A673 (cell line): ENCODE measurements at regions not wholly inside any gene's neighbourhood (a gene's known extent, or its start where the extent isn't known, plus 50 kb on each side); places are given as distances from the start of the nearest gene placed in this dataset.

Source experiments
- BruUV-seq: library from RNA; stranded (reverse); fragments of 400-500 nt; replicated peaks from 2 replicates; lab custom pipeline; 2021; lab: Mats Ljungman, UMichigan
- CTCF ChIA-PET: fragments of 300-600 bp; sonication (Branson Sonifier 250); formaldehyde crosslinking; loops from one replicate; lab custom pipeline; 2022; ENCODE audit warnings: antibody characterized with exemption; lab: Charles Lee
- POLR2A ChIA-PET: fragments of 300-600 bp; sonication (Branson Sonifier 250); formaldehyde crosslinking; loops from one replicate; lab custom pipeline; 2022; ENCODE audit warnings: antibody characterized with exemption; ENCODE audit not compliant: low non-redundant PET; lab: Charles Lee
- DNase-seq: peaks from one replicate; pipeline ENCODE4 v3.0.0-alpha.2; 2015; ENCODE audit warnings: low spot score
- H3K27ac ChIP-seq: fragments of 200-600 bp; sonication (generic); 2 replicates; pipeline ENCODE4 v1.5.1; 2016; ENCODE audit warnings: mixed run types, low read depth, mild to moderate bottlenecking, mixed read lengths, antibody characterized with exemption, low read length; ENCODE audit not compliant: poor library complexity, severe bottlenecking
- H3K27me3 ChIP-seq: fragments of 200-600 bp; sonication (generic); replicated peaks from 2 replicates; pipeline ENCODE4 v1.6.1; 2017; ENCODE audit warnings: mixed run types, low read depth, mild to moderate bottlenecking, mixed read lengths, antibody characterized with exemption, low read length; ENCODE audit not compliant: insufficient read depth, poor library complexity
- H3K36me3 ChIP-seq: fragments of 200-600 bp; sonication (generic); 2 replicates; pipeline ENCODE4 v1.6.1; 2016; ENCODE audit warnings: mixed run types, mild to moderate bottlenecking, mixed read lengths, antibody characterized with exemption, low read length; ENCODE audit not compliant: insufficient read depth, poor library complexity, severe bottlenecking
- H3K4me1 ChIP-seq: fragments of 200-600 bp; sonication (generic); 2 replicates; pipeline ENCODE4 v1.6.1; 2017; ENCODE audit warnings: mixed run types, mild to moderate bottlenecking, mixed read lengths, antibody characterized with exemption, low read length; ENCODE audit not compliant: insufficient read depth, poor library complexity, severe bottlenecking
- H3K4me3 ChIP-seq: fragments of 200-600 bp; sonication (generic); 2 replicates; pipeline ENCODE4 v1.5.1; 2016; ENCODE audit warnings: low read depth, mixed run types, mild to moderate bottlenecking, mixed read lengths, low read length; ENCODE audit not compliant: poor library complexity, severe bottlenecking
- H3K9me3 ChIP-seq: fragments of 200-600 bp; sonication (generic); 2 replicates; pipeline ENCODE4 v1.6.1; 2016; ENCODE audit warnings: mixed run types, low read depth, mild to moderate bottlenecking, mixed read lengths, antibody characterized with exemption, low read length; ENCODE audit not compliant: poor library complexity, severe bottlenecking
- CTCF ChIP-seq: fragments of 300-800, 200-600 bp; sonication (generic); conservative IDR thresholded peaks from 2 replicates; pipeline ENCODE4 v1.5.1; 2017; ENCODE audit warnings: low read depth, mild to moderate bottlenecking, antibody characterized with exemption, low read length, moderate library complexity, mixed read lengths
- EZH2 ChIP-seq: fragments of 200-600 bp; sonication (generic); IDR thresholded peaks from 2 replicates; pipeline ENCODE4 v1.6.1; 2017; ENCODE audit warnings: borderline replicate concordance, low read depth, mild to moderate bottlenecking, mixed read lengths, antibody characterized with exemption, low read length; ENCODE audit not compliant: poor library complexity, severe bottlenecking
- intact Hi-C: fragments of 100-400 bp; cut with micrococcal nuclease; formaldehyde crosslinking; loops from one replicate; pipeline ENCODE4 v1.10.0; 2022; ENCODE audit not compliant: unreplicated experiment

GRCh38 chr16:7177875-7178274 lies 154.8 kb upstream of the RBFOX1 start:
- peaks cover 4% of the 10 kb centered on the region for H3K9me3 ChIP-seq
- TF ChIP-seq CTCF (no peak), EZH2 (no peak)
- no peaks in the 10 kb centered on the region for H3K4me1 ChIP-seq
- intact Hi-C loops, result no loop called here
- no peaks in the 10 kb centered on the region for H3K27me3 ChIP-seq
- no TSS peak for BruUV-seq
- no peak overlapping the region for H3K4me3 ChIP-seq
- ChIA-PET CTCF (no interaction called here), POLR2A (no interaction called here)
- DNase-seq, result no peak
- no peak overlapping the region for H3K27ac ChIP-seq
- no peaks in the 10 kb centered on the region for H3K36me3 ChIP-seq

GRCh38 chr16:7171151-7171550 lies 161.5 kb upstream of the RBFOX1 start:
- Histone ChIP-seq H3K27ac (no peak overlapping the region), H3K9me3 (peaks cover 9% of the 10 kb centered on the region), H3K4me1 (no peaks in the 10 kb centered on the region), H3K36me3 (no peaks in the 10 kb centered on the region), H3K27me3 (no peaks in the 10 kb centered on the region), H3K4me3 (no peak overlapping the region)
- TF ChIP-seq CTCF, result no peak
- POLR2A ChIA-PET, result no interaction called here
- CTCF ChIA-PET, result no interaction called here
- intact Hi-C loops, result no loop called here
- BruUV-seq, result no TSS peak
- DNase-seq, result no peak

GRCh38 chr16:7167626-7168025 lies 165.0 kb upstream of the RBFOX1 start:
- H3K9me3 ChIP-seq, result peaks cover 5% of the 10 kb centered on the region
- TF ChIP-seq EZH2 (no peak), CTCF (no peak)
- BruUV-seq, result no TSS peak
- no peaks in the 10 kb centered on the region for H3K4me1 ChIP-seq
- intact Hi-C loops, result no loop called here
- no peaks in the 10 kb centered on the region for H3K27me3 ChIP-seq
- CTCF ChIA-PET, result no interaction called here
- no peak overlapping the region for H3K27ac ChIP-seq
- no peaks in the 10 kb centered on the region for H3K36me3 ChIP-seq
- POLR2A ChIA-PET, result no interaction called here
- DNase-seq, result no peak
- no peak overlapping the region for H3K4me3 ChIP-seq
